CD4-positive, CD25-positive, alpha-beta regulatory T cell (primary cell): ENCODE measurements at regions not wholly inside any gene's neighbourhood (a gene's known extent, or its start where the extent isn't known, plus 50 kb on each side); places are given as distances from the start of the nearest gene placed in this dataset.

Experiments
- ATAC-seq, 2 donors: fragments of 150-1000 bp; cut with Tn5 transposase; one replicate each; pipeline ENCODE4 v1.10.0; 2021; ENCODE audit warnings: low read depth in 2 of 2, moderate number of reproducible peaks in 2 of 2, moderate library complexity in 1 of 2
- DNase-seq, 3 donors: peaks; one replicate each; pipeline versions ENCODE4 v3.0.0 to v3.0.0-alpha.2; 2012 to 2022; ENCODE audit warnings: mixed read lengths in 1 of 3
- H3K27ac ChIP-seq: one replicate; pipeline ENCODE4 v1.7.0; 2013; ENCODE audit warnings: mild to moderate bottlenecking, low read length; ENCODE audit not compliant: insufficient read depth, poor library complexity, severe bottlenecking
- H3K27me3 ChIP-seq: one replicate; pipeline ENCODE4 v1.7.0; 2013; ENCODE audit warnings: low read length; ENCODE audit not compliant: control insufficient read depth, insufficient read depth
- H3K36me3 ChIP-seq: one replicate; pipeline ENCODE4 v1.7.0; 2013; ENCODE audit warnings: mild to moderate bottlenecking, low read length, moderate library complexity; ENCODE audit not compliant: control insufficient read depth, insufficient read depth
- H3K4me1 ChIP-seq: 2 replicates; pipeline ENCODE4 v1.7.0; 2013; ENCODE audit warnings: mild to moderate bottlenecking, low read length; ENCODE audit not compliant: insufficient read depth, control insufficient read depth, poor library complexity, severe bottlenecking
- H3K4me3 ChIP-seq: one replicate; pipeline ENCODE4 v1.7.0; 2013; ENCODE audit warnings: low read depth, mild to moderate bottlenecking, low read length, moderate library complexity
- H3K9me3 ChIP-seq, 2 experiments: 1 replicate in 1 of 2; 2 replicates in 1 of 2; pipeline ENCODE4 v1.7.0; 2013; ENCODE audit warnings: low read length in 2 of 2, mild to moderate bottlenecking in 1 of 2, moderate library complexity in 1 of 2; ENCODE audit not compliant: control insufficient read depth in 2 of 2
- H3K27ac Mint-ChIP-seq, 3 donors: one replicate each; pipeline ENCODE4 v1.8.0; 2020 to 2022; ENCODE audit warnings: mild to moderate bottlenecking in 3 of 3, mixed read lengths in 3 of 3, moderate library complexity in 2 of 3
- H3K27me3 Mint-ChIP-seq: one replicate; pipeline ENCODE4 v1.8.0; 2022; ENCODE audit warnings: mild to moderate bottlenecking, mixed read lengths
- H3K36me3 Mint-ChIP-seq: one replicate; pipeline ENCODE4 v1.8.0; 2020; ENCODE audit warnings: mixed read lengths
- H3K4me1 Mint-ChIP-seq, 4 donors: one replicate each; pipeline ENCODE4 v1.8.0; 2020 to 2022; ENCODE audit warnings: mixed read lengths in 4 of 4, mild to moderate bottlenecking in 1 of 4
- H3K4me3 Mint-ChIP-seq, 4 donors: one replicate each; pipeline ENCODE4 v1.8.0; 2020 to 2022; ENCODE audit warnings: mild to moderate bottlenecking in 4 of 4, mixed read lengths in 4 of 4, moderate library complexity in 3 of 4
- H3K9me3 Mint-ChIP-seq, 7 donors: one replicate each; pipeline ENCODE4 v1.8.0; 2020 to 2022; ENCODE audit warnings: mixed read lengths in 7 of 7, mild to moderate bottlenecking in 3 of 7, moderate library complexity in 2 of 7

DNA sequence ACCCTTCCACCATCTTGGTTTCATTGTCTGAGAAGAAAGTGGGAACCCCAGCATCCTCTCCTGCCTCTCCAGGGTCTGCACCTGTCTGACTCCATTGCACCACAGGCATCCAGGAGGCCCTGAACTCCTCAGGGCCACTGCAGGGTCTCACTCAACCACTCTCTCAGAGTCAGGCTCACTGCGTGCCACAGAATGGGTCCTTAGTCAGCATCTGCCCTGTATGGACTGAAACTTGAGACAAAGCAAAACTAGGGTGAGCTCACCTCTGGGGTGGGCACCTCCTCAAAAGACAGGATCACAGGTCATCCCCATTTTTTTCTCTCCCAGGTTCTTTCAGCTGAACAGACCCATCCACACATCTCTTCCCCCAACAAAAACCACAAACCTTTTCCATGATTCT, 59.2 kb upstream of the CPEB4 start:
- Histone ChIP-seq H3K9me3 (no peaks in the 10 kb centered on the region), H3K27ac (no peak overlapping the region), H3K4me3 (no peak overlapping the region), H3K36me3 (no peaks in the 10 kb centered on the region), H3K27me3 (no peaks in the 10 kb centered on the region), H3K4me1 (no peaks in the 10 kb centered on the region)
- H3K4me1 Mint-ChIP-seq = no peaks in the 10 kb centered on the region
- ATAC-seq (no peak), DNase-seq (no peak)
- peaks cover 8% of the 10 kb centered on the region for H3K36me3 Mint-ChIP-seq
- no peaks in the 10 kb centered on the region for H3K27me3 Mint-ChIP-seq
- H3K4me3 Mint-ChIP-seq = no peak overlapping the region
- H3K27ac Mint-ChIP-seq = peak overlapping the region in 1 of 3 donors; percentile 35
- H3K9me3 Mint-ChIP-seq = peaks cover 0 to 8% (median 1%) of the 10 kb centered on the region in 7 donors

DNA sequence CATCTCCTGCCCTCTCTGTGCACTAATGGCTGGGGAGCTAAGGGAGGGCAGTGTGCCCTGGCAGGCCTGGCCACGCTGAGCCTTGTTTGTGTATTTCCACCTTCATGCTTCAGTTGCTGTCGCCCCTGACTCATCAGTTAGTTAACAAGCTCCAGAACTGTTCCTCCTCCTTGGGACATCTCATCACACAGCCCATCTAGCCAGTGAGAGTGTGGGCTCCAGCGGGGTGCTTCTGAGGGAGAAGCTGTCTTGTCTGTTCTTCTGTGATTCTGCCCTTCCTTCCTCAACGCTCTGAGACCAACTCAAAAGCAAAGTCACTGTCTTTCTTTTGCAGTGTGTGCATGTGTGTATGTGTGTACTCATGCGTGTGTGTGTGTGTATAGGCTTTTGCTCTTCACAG, 58.3 kb upstream of the CPEB4 start:
- Histone ChIP-seq H3K27ac (no peak overlapping the region), H3K9me3 (no peaks in the 10 kb centered on the region), H3K27me3 (no peaks in the 10 kb centered on the region), H3K36me3 (no peaks in the 10 kb centered on the region), H3K4me1 (no peaks in the 10 kb centered on the region), H3K4me3 (no peak overlapping the region)
- Mint-ChIP-seq H3K9me3 (peaks cover 0 to 8% (median 1%) of the 10 kb centered on the region in 7 donors), H3K4me1 (no peaks in the 10 kb centered on the region), H3K4me3 (no peak overlapping the region), H3K36me3 (peaks cover 8% of the 10 kb centered on the region), H3K27me3 (no peaks in the 10 kb centered on the region), H3K27ac (no peak overlapping the region)
- ATAC-seq = no peak
- DNase-seq = no peak

DNA sequence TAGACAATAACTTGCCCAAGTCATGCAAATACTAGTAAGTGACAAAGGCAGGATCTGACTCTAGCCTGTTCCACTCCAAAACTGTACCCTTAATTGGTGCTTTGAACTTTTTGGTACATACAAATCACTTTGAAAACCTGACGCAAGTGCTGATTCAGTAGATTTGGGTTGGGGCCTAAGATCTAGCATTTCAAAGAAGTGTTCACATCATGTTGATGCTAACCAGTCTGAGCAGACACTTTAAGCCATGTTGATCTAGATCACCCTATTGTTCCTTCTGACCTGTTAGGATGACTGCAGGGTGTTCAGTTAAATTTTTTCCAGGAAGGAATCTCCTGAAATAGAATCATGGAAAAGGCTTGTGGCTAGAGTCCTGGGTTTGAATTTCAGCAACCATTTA, 57.7 kb upstream of the CPEB4 start:
- Mint-ChIP-seq H3K4me1 (no peaks in the 10 kb centered on the region), H3K27ac (no peak overlapping the region), H3K36me3 (peaks cover 8% of the 10 kb centered on the region), H3K9me3 (peaks cover 0 to 8% (median 1%) of the 10 kb centered on the region in 7 donors), H3K27me3 (no peaks in the 10 kb centered on the region), H3K4me3 (no peak overlapping the region)
- Histone ChIP-seq H3K4me1 (no peaks in the 10 kb centered on the region), H3K4me3 (no peak overlapping the region), H3K36me3 (no peaks in the 10 kb centered on the region), H3K9me3 (no peaks in the 10 kb centered on the region), H3K27ac (no peak overlapping the region), H3K27me3 (no peaks in the 10 kb centered on the region)
- DNase-seq (no peak), ATAC-seq (no peak)

DNA sequence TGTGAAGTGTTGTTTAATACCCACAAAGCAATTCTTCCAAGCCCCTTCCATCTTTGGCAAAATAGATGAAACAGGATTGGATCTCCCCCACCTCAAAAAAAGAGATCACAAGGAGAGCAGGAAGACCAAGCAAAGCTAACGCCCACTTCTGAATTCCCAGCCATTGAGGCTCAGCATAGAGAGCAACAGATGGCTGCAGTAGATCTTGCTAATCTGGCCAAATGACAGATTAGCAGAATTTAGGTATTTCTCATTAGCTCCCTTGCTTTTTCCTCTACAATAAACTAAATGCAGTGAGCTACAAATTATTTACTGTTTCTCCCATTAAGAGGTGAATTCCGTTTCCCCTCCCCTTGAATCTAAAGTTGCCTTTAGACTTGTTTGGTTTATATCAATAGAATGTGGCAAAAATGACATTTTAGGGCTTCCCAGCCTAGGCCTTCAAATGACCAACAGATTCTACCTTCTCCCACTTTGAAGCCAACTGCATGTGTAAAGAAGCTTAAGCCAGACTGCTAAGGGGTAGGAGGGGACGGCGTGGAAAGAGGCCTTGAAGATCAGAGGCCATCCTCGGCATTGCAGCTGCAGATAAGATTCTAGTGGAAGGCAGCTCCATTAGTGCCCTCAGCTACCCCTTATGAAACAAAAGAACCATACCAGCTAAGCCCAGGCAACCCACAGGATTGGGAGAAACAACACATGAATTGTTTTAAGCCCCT, 56.8 kb upstream of the CPEB4 start:
- H3K4me1 Mint-ChIP-seq = peaks cover 0 to 3% (median 0%) of the 10 kb centered on the region in 4 donors
- Histone ChIP-seq H3K4me1 (no peaks in the 10 kb centered on the region), H3K9me3 (no peaks in the 10 kb centered on the region), H3K36me3 (no peaks in the 10 kb centered on the region), H3K27ac (no peak overlapping the region), H3K4me3 (no peak overlapping the region), H3K27me3 (no peaks in the 10 kb centered on the region)
- DNase-seq (no peak), ATAC-seq (no peak)
- peaks cover 8% of the 10 kb centered on the region for H3K36me3 Mint-ChIP-seq
- peaks cover 0 to 8% (median 1%) of the 10 kb centered on the region in 7 donors for H3K9me3 Mint-ChIP-seq
- H3K4me3 Mint-ChIP-seq = no peak overlapping the region
- no peaks in the 10 kb centered on the region for H3K27me3 Mint-ChIP-seq
- no peak overlapping the region for H3K27ac Mint-ChIP-seq

DNA sequence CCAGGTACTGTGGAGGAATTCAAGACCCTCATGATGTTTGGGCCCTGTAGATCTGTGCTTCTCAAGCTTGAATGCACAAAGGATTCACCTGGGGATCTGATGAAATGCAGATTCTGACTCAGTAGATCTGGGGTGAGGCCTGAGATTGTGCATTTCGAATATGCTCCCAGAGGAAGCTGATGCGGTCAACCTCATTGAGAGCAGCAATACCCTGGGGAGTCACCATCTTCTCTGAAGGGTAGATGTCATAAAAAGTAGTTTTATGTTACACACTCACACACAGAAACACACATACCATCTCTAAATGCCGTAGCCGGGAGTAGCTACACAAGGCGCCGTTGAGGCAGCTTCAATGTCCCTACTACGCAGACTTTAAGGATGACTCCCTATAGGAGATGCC, 55.8 kb upstream of the CPEB4 start:
- H3K4me3 ChIP-seq = no peak overlapping the region
- Mint-ChIP-seq H3K4me3 (no peak overlapping the region), H3K36me3 (peaks cover 8% of the 10 kb centered on the region), H3K27me3 (no peaks in the 10 kb centered on the region), H3K9me3 (peaks cover 0 to 8% (median 1%) of the 10 kb centered on the region in 7 donors), H3K4me1 (peaks cover 0 to 3% (median 0%) of the 10 kb centered on the region in 4 donors), H3K27ac (peak overlapping the region in 1 of 3 donors; percentile 67)
- H3K9me3 ChIP-seq = no peaks in the 10 kb centered on the region
- no peaks in the 10 kb centered on the region for H3K36me3 ChIP-seq
- ATAC-seq (no peak), DNase-seq (no peak)
- no peaks in the 10 kb centered on the region for H3K27me3 ChIP-seq
- H3K4me1 ChIP-seq = no peaks in the 10 kb centered on the region
- H3K27ac ChIP-seq = no peak overlapping the region

DNA sequence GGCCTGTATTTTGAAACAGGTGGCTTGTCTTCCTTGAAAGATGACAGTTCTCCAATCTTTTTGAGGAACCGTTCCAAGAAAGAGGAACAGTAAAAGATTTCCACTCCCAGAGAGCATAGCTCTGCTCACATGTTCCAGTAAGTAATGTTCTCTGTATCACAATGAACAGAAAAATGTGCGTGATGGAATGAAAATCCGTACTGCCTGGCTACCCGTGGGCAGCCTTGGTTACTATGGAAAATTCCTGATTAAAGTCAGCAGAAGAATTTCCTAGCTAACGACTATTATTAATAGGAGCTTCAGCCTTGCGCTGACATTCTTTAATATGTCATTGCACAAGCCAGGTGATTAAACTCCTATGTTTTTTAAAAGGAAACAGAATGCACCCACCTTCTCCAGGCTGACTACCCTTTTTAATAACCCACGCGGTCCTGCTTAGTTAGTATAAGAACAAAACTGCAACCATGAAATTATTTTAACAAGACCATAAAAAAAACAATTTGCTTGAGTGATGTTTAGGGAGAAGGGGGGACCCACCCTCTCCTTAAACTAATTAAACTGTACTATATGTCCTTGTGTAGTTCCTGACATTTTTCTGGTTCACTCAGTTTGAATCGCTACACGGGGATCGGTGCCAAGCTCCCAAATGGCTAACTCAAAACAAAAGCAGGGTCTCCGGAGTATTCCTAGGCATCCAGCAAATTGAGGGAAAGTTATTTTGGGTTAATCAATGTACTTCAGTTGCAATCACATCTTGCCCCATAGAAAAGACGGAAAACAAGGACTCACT, 54.8 kb upstream of the CPEB4 start:
- H3K36me3 ChIP-seq = no peaks in the 10 kb centered on the region
- H3K9me3 ChIP-seq = no peaks in the 10 kb centered on the region
- no peaks in the 10 kb centered on the region for H3K36me3 Mint-ChIP-seq
- peaks cover 0 to 3% (median 0%) of the 10 kb centered on the region in 4 donors for H3K4me1 Mint-ChIP-seq
- no peak overlapping the region for H3K27ac ChIP-seq
- H3K27ac Mint-ChIP-seq = no peak overlapping the region
- no peaks in the 10 kb centered on the region for H3K4me1 ChIP-seq
- H3K27me3 Mint-ChIP-seq = no peaks in the 10 kb centered on the region
- no peaks in the 10 kb centered on the region for H3K27me3 ChIP-seq
- no peak overlapping the region for H3K4me3 ChIP-seq
- DNase-seq (no peak), ATAC-seq (no peak)
- H3K9me3 Mint-ChIP-seq = peaks cover 0 to 4% (median 0%) of the 10 kb centered on the region in 7 donors
- H3K4me3 Mint-ChIP-seq = no peak overlapping the region

DNA sequence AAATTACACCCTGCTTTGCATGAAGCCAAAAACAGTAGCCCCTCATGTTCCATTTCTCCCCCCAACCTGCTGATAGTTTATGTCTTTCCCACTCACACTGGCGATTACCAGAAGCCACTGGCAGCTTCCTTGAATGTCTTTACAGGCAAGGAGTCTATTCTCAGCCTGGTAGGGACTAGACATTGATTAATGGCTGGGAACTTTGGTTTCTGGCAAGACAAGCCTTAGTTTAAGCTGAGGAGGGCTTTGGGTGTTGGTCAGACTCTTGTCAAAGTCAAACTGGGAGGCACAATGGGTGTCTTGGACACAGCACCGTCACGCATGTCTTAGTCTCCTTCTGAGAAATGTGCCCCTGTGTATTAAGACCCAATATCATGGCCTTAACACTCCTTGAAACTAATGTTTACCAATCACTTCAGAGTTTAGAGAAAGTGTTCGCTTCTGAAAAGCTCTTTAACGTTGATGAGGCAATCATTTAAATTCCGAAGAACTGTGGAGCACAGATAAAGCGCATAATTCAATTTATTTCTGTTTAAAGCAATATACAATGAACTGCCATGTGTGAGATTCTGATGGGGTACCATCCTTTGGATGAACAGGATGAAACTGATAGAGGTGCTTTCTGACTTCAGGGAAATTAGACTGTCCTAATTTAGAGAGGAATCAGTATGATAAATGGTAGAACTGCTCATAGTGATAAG, 53.9 kb upstream of the CPEB4 start:
- Histone ChIP-seq H3K4me3 (no peak overlapping the region), H3K4me1 (no peaks in the 10 kb centered on the region)
- no peaks in the 10 kb centered on the region for H3K36me3 Mint-ChIP-seq

More for the DNA sequence above, 53.9 kb upstream of the CPEB4 start:
- DNase-seq (no peak), ATAC-seq (no peak)
- Histone ChIP-seq H3K27me3 (no peaks in the 10 kb centered on the region), H3K27ac (no peak overlapping the region), H3K36me3 (no peaks in the 10 kb centered on the region), H3K9me3 (no peaks in the 10 kb centered on the region)
- no peak overlapping the region for H3K27ac Mint-ChIP-seq
- peaks cover 0 to 3% (median 0%) of the 10 kb centered on the region in 4 donors for H3K4me1 Mint-ChIP-seq
- H3K9me3 Mint-ChIP-seq = peaks cover 0 to 2% (median 0%) of the 10 kb centered on the region in 7 donors
- H3K27me3 Mint-ChIP-seq = peaks cover 5% of the 10 kb centered on the region
- H3K4me3 Mint-ChIP-seq = no peak overlapping the region
